ENCODE measurements at regions not wholly inside any gene's neighbourhood (a gene's known extent, or its start where the extent isn't known, plus 50 kb on each side); places are given as distances from the start of the nearest gene placed in this dataset.

GRCh38 chr5:30693326-30693725 lies 500.2 kb upstream of the CDH6 start:
- TF ChIP-seq REST (IDR thresholded peaks at IDR 0.05; ENCODE audit: insufficient replicate concordance, low read depth) (no peak), GABPA (IDR thresholded peaks at IDR 0.05; ENCODE audit: low read depth) (no peak), SPI1 (IDR thresholded peaks at IDR 0.05; ENCODE audit: borderline replicate concordance, low read depth) (no peak), CTCF (IDR thresholded peaks at IDR 0.05; ENCODE audit: insufficient read depth, low read length) (no peak), POLR2AphosphoS5 (IDR thresholded peaks at IDR 0.05; ENCODE audit: low read depth) (no peak)

GRCh38 chr5:30690931-30691330 lies 502.6 kb upstream of the CDH6 start:
- H3K27me3 ChIP-seq (ENCODE audit: insufficient read depth, poor library complexity, severe bottlenecking), result no peaks in the 10 kb centered on the region
- H3K27ac ChIP-seq (replicated peaks), result no peak overlapping the region
- no peak overlapping the region for H3K4me3 ChIP-seq (replicated peaks; ENCODE audit: insufficient read depth, low read length)
- TF ChIP-seq POLR2AphosphoS5 (IDR thresholded peaks at IDR 0.05; ENCODE audit: low read depth), result no peak
- no peak for TF ChIP-seq CTCF (IDR thresholded peaks at IDR 0.05; ENCODE audit: insufficient read depth, low read length)
- TF ChIP-seq REST (IDR thresholded peaks at IDR 0.05; ENCODE audit: insufficient replicate concordance, low read depth), result no peak
- no peak for TF ChIP-seq GABPA (IDR thresholded peaks at IDR 0.05; ENCODE audit: low read depth)
- TF ChIP-seq SPI1 (IDR thresholded peaks at IDR 0.05; ENCODE audit: borderline replicate concordance, low read depth), result no peak
- DNase-seq (ENCODE audit: low read depth in 1 of 2, low spot score in 1 of 2), result no peak

More at GRCh38 chr5:30693326-30693725, 500.2 kb upstream of the CDH6 start:
- Histone ChIP-seq H3K27me3 (ENCODE audit: insufficient read depth, poor library complexity, severe bottlenecking) (no peaks in the 10 kb centered on the region), H3K27ac (replicated peaks) (no peak overlapping the region), H3K4me3 (replicated peaks; ENCODE audit: insufficient read depth, low read length) (no peak overlapping the region)
- DNase-seq (ENCODE audit: low read depth in 1 of 2, low spot score in 1 of 2), result no peak

GRCh38 chr5:30687461-30687860 lies 506.0 kb upstream of the CDH6 start:
- TF ChIP-seq CTCF (IDR thresholded peaks at IDR 0.05; ENCODE audit: insufficient read depth, low read length), result no peak
- TF ChIP-seq GABPA (IDR thresholded peaks at IDR 0.05; ENCODE audit: low read depth), result no peak
- TF ChIP-seq SPI1 (IDR thresholded peaks at IDR 0.05; ENCODE audit: borderline replicate concordance, low read depth), result no peak
- no peak for TF ChIP-seq REST (IDR thresholded peaks at IDR 0.05; ENCODE audit: insufficient replicate concordance, low read depth)
- TF ChIP-seq POLR2AphosphoS5 (IDR thresholded peaks at IDR 0.05; ENCODE audit: low read depth), result no peak
- no peak for DNase-seq (ENCODE audit: low read depth in 1 of 2, low spot score in 1 of 2)
- no peak overlapping the region for H3K27ac ChIP-seq (replicated peaks)
- no peaks in the 10 kb centered on the region for H3K27me3 ChIP-seq (ENCODE audit: insufficient read depth, poor library complexity, severe bottlenecking)
- H3K4me3 ChIP-seq (replicated peaks; ENCODE audit: insufficient read depth, low read length), result no peak overlapping the region

All from HL-60 (cell line).